ENCODE measurements at regions not wholly inside any gene's neighbourhood (a gene's known extent, or its start where the extent isn't known, plus 50 kb on each side); places are given as distances from the start of the nearest gene placed in this dataset.

GRCh38 chr7:81333536-81333935 lies 414.7 kb upstream of the SEMA3C start:
- H4K8ac ChIP-seq (ENCODE audit: extremely low read depth, insufficient read depth, low read length): no peak overlapping the region
- H3K79me2 ChIP-seq (ENCODE audit: control insufficient read depth in 1 of 2, insufficient read depth in 2 of 2, low read length in 2 of 2): no peaks in the 10 kb centered on the region
- H2BK120ac ChIP-seq (replicated peaks; ENCODE audit: low read depth, low read length): no peak overlapping the region
- no peaks in the 10 kb centered on the region for H3K23me2 ChIP-seq (ENCODE audit: low read depth, low read length)
- H4K91ac ChIP-seq (replicated peaks; ENCODE audit: insufficient read length, low read length): no peak overlapping the region
- ChIA-PET CTCF (ENCODE audit: partially characterized antibody) (interaction anchor here (1.2 kb wide), 1 partner anchor 9 kb away, joined by 3 read pairs; no protein-coding TSS in a partner anchor), POLR2A (ENCODE audit: partially characterized antibody) (no interaction called here)
- H3K18ac ChIP-seq (ENCODE audit: extremely low read depth, low read length): no peak overlapping the region
- H2BK20ac ChIP-seq (ENCODE audit: low read length): no peak overlapping the region
- DNase-seq (ENCODE audit: low read depth in 1 of 2, low spot score in 2 of 2): no peak
- no peak overlapping the region for H3K4me3 ChIP-seq (ENCODE audit: extremely low read depth in 1 of 4, insufficient read depth in 2 of 4, low read depth in 3 of 4, low read length in 4 of 4)
- no peaks in the 10 kb centered on the region for H3K27me3 ChIP-seq (replicated peaks in 1 of 4; ENCODE audit: control insufficient read depth in 3 of 4, extremely low read depth in 1 of 4, insufficient read depth in 3 of 4, low read length in 3 of 4)
- H2BK15ac ChIP-seq (ENCODE audit: low read length): no peak overlapping the region
- H3K79me1 ChIP-seq (ENCODE audit: low read depth, low read length): no peaks in the 10 kb centered on the region
- H3K56ac ChIP-seq (replicated peaks; ENCODE audit: insufficient read length, low read depth, low read length): no peak overlapping the region
- H2AFZ ChIP-seq (ENCODE audit: low read length): no peak overlapping the region
- H3K4me2 ChIP-seq (ENCODE audit: insufficient read depth in 1 of 2, low read depth in 2 of 2, low read length in 2 of 2): no peak overlapping the region
- WGBS, 2 experiments (ENCODE audit: extremely low coverage in 1 of 2, insufficient coverage in 1 of 2, insufficient read length in 1 of 2, insufficient replicate concordance in 2 of 2, low coverage in 1 of 2, low lambda C conversion rate in 2 of 2, missing lambda C conversion rate in 1 of 2): 95% methylated on average over 13 of the region's 13 CpGs; no CpG with 5 or more reads in 1 of the 2 experiments
- H3K4ac ChIP-seq (replicated peaks; ENCODE audit: insufficient read length, low read depth, low read length): no peak overlapping the region
- H4K5ac ChIP-seq (ENCODE audit: insufficient read length, low read depth, low read length): no peak overlapping the region
- H2AK5ac ChIP-seq (ENCODE audit: low read depth, low read length): no peak overlapping the region
- H4K20me1 ChIP-seq (replicated peaks in 1 of 2; ENCODE audit: control insufficient read depth in 1 of 2, insufficient read depth in 2 of 2, low read length in 2 of 2): no peaks in the 10 kb centered on the region
- no peaks in the 10 kb centered on the region for H3K9me3 ChIP-seq (ENCODE audit: insufficient read depth in 2 of 2, low read depth in 1 of 2, low read length in 1 of 2)
- no peaks in the 10 kb centered on the region for H3K36me3 ChIP-seq (ENCODE audit: control insufficient read depth in 2 of 4, insufficient read depth in 4 of 4, low read length in 3 of 4)
- no peak overlapping the region for H3K9ac ChIP-seq (replicated peaks in 1 of 4; ENCODE audit: extremely low read depth in 1 of 4, low read depth in 3 of 4, low read length in 3 of 4)
- no peak overlapping the region for H2BK12ac ChIP-seq (ENCODE audit: low read depth, low read length)
- no peak overlapping the region for H3K23ac ChIP-seq (ENCODE audit: insufficient read length)
- FAIRE-seq: no peak
- H3K14ac ChIP-seq (ENCODE audit: insufficient read length): no peak overlapping the region
- no peak overlapping the region for H2BK5ac ChIP-seq (ENCODE audit: low read depth, low read length)
- H3K4me1 ChIP-seq (replicated peaks in 1 of 4; ENCODE audit: control insufficient read depth in 3 of 4, insufficient read depth in 4 of 4, low read length in 3 of 4): no peaks in the 10 kb centered on the region
- no peak overlapping the region for H3K27ac ChIP-seq (ENCODE audit: low read depth, low read length)
- no peak for TF ChIP-seq ASH2L (IDR thresholded peaks at IDR 0.05; ENCODE audit: low read length)
- no peak for TF ChIP-seq SIX5 (IDR thresholded peaks at IDR 0.05; ENCODE audit: low read depth, low read length)
- TF ChIP-seq EGR1 (IDR thresholded peaks at IDR 0.05; ENCODE audit: borderline replicate concordance, low read depth, low read length): no peak
- no peak for TF ChIP-seq FOSL1 (IDR thresholded peaks at IDR 0.05; ENCODE audit: insufficient read depth, low read depth, low read length)
- TF ChIP-seq BACH1 (IDR thresholded peaks at IDR 0.05; ENCODE audit: low read length): no peak
- no peak for TF ChIP-seq SUZ12 (IDR thresholded peaks at IDR 0.05; ENCODE audit: low read length)
- no peak for TF ChIP-seq BRCA1 (IDR thresholded peaks at IDR 0.05; ENCODE audit: low read depth, low read length)
- no peak for TF ChIP-seq EZH2 (IDR thresholded peaks at IDR 0.05; ENCODE audit: low read depth, low read length, severe bottlenecking)
- TF ChIP-seq TCF12 (IDR thresholded peaks at IDR 0.05; ENCODE audit: low read depth, low read length): no peak
- TF ChIP-seq NANOG (IDR thresholded peaks at IDR 0.05; ENCODE audit: insufficient read depth, low read depth, low read length, poor library complexity, severe bottlenecking): no peak
- TF ChIP-seq POLR2AphosphoS5 (IDR thresholded peaks at IDR 0.05; ENCODE audit: low read depth, low read length): no peak
- no peak for TF ChIP-seq BCL11A (IDR thresholded peaks at IDR 0.05; ENCODE audit: low read depth in 2 of 2, low read length in 2 of 2)
- TF ChIP-seq SIRT6 (IDR thresholded peaks at IDR 0.05; ENCODE audit: low read length): no peak
- no peak for TF ChIP-seq MAX (IDR thresholded peaks at IDR 0.05)
- TF ChIP-seq GABPA (IDR thresholded peaks at IDR 0.05; ENCODE audit: borderline replicate concordance, insufficient read depth, low read length): no peak
- TF ChIP-seq SP2 (IDR thresholded peaks at IDR 0.05; ENCODE audit: low read length): no peak
